Lower lobe of right lung (tissue), 2 donors: ENCODE measurements at regions not wholly inside any gene's neighbourhood (a gene's known extent, or its start where the extent isn't known, plus 50 kb on each side); places are given as distances from the start of the nearest gene placed in this dataset.

Source experiments
- ATAC-seq, 2 donors: fragments of 200-7000 bp; cut with Tn5 transposase; one replicate each; pipeline ENCODE4 v1.9.1; 2020 to 2022; ENCODE audit warnings: mild to moderate bottlenecking in 2 of 2, moderate library complexity in 2 of 2
- DNase-seq: peaks from one replicate; pipeline ENCODE4 v3.0.0-alpha.2; 2020
- H3K27ac ChIP-seq: fragments of 200-600 bp; one replicate; pipeline ENCODE4 v1.8.0; 2022
- H3K27me3 ChIP-seq: fragments of 200-600 bp; one replicate; pipeline ENCODE4 v1.8.0; 2022; ENCODE audit warnings: low read depth
- H3K36me3 ChIP-seq: fragments of 200-600 bp; one replicate; pipeline ENCODE4 v1.8.0; 2022; ENCODE audit warnings: mild to moderate bottlenecking
- H3K4me1 ChIP-seq: fragments of 200-600 bp; one replicate; pipeline ENCODE4 v1.8.0; 2022
- H3K4me3 ChIP-seq: fragments of 200-600 bp; one replicate; pipeline ENCODE4 v1.8.0; 2022; ENCODE audit warnings: mild to moderate bottlenecking
- H3K9me3 ChIP-seq: fragments of 200-600 bp; one replicate; pipeline ENCODE4 v1.8.0; 2022
- CTCF ChIP-seq: fragments of 200-600 bp; IDR thresholded peaks from one replicate; pipeline ENCODE4 v1.8.0; 2022; ENCODE audit warnings: antibody characterized with exemption, mild to moderate bottlenecking
- intact Hi-C: fragments of 100-400 bp; cut with DNase I; formaldehyde crosslinking; loops from one replicate; pipeline ENCODE4 v1.11.0; 2022
- donor health status: DM: no; HTN: yes; CAD: no; lungs with severe emphysema.

GRCh38 chr5:15004506-15004905 is 132.9 kb upstream of the ANKH start:
- no peak for DNase-seq
- Histone ChIP-seq H3K9me3 (no peaks in the 10 kb centered on the region), H3K27ac (no peak overlapping the region), H3K36me3 (no peaks in the 10 kb centered on the region), H3K4me3 (no peak overlapping the region), H3K27me3 (no peaks in the 10 kb centered on the region), H3K4me1 (peaks cover 18% of the 10 kb centered on the region)
- intact Hi-C loops: loop anchor here (10.0 kb wide), 1 partner anchor 280 kb away; no protein-coding TSS in a partner anchor
- TF ChIP-seq CTCF: no peak
- ATAC-seq: peak; percentile 61 to 72

GRCh38 chr5:15003511-15003920 is 131.9 kb upstream of the ANKH start:
- no peak for DNase-seq
- no peak overlapping the region for H3K27ac ChIP-seq
- H3K36me3 ChIP-seq: no peaks in the 10 kb centered on the region
- intact Hi-C loops: loop anchor here (10.0 kb wide), 1 partner anchor 279 kb away; no protein-coding TSS in a partner anchor
- H3K4me3 ChIP-seq: no peak overlapping the region
- ATAC-seq: peak; percentile 83 to 89
- no peaks in the 10 kb centered on the region for H3K27me3 ChIP-seq
- peak; percentile 82 for TF ChIP-seq CTCF
- H3K4me1 ChIP-seq: peaks cover 10% of the 10 kb centered on the region
- H3K9me3 ChIP-seq: no peaks in the 10 kb centered on the region

GRCh38 chr5:15002791-15003190 is 131.2 kb upstream of the ANKH start:
- DNase-seq (no peak), ATAC-seq (no peak)
- H3K27me3 ChIP-seq: no peaks in the 10 kb centered on the region
- H3K9me3 ChIP-seq: no peaks in the 10 kb centered on the region
- peaks cover 10% of the 10 kb centered on the region for H3K4me1 ChIP-seq
- H3K36me3 ChIP-seq: no peaks in the 10 kb centered on the region
- H3K4me3 ChIP-seq: no peak overlapping the region
- intact Hi-C loops: loop anchor here (10.0 kb wide), 1 partner anchor 278 kb away; no protein-coding TSS in a partner anchor
- no peak overlapping the region for H3K27ac ChIP-seq
- TF ChIP-seq CTCF: no peak

GRCh38 chr5:15002173-15002572 is 130.6 kb upstream of the ANKH start:
- intact Hi-C loops: loop anchor here (10.0 kb wide), 1 partner anchor 277 kb away; no protein-coding TSS in a partner anchor
- no peak for ATAC-seq
- no peaks in the 10 kb centered on the region for H3K27me3 ChIP-seq
- no peak for DNase-seq
- no peak overlapping the region for H3K4me3 ChIP-seq
- peaks cover 10% of the 10 kb centered on the region for H3K4me1 ChIP-seq
- no peak for TF ChIP-seq CTCF
- H3K36me3 ChIP-seq: no peaks in the 10 kb centered on the region
- H3K9me3 ChIP-seq: no peaks in the 10 kb centered on the region
- no peak overlapping the region for H3K27ac ChIP-seq

GRCh38 chr5:15001517-15001916 is 129.9 kb upstream of the ANKH start:
- no peak for TF ChIP-seq CTCF
- Histone ChIP-seq H3K27me3 (no peaks in the 10 kb centered on the region), H3K27ac (no peak overlapping the region), H3K9me3 (no peaks in the 10 kb centered on the region), H3K4me3 (no peak overlapping the region), H3K36me3 (no peaks in the 10 kb centered on the region), H3K4me1 (peaks cover 10% of the 10 kb centered on the region)
- intact Hi-C loops: loop anchor here (10.0 kb wide), 1 partner anchor 277 kb away; no protein-coding TSS in a partner anchor
- ATAC-seq: no peak
- no peak for DNase-seq
